GM23248 (cell line): ENCODE measurements at regions not wholly inside any gene's neighbourhood (a gene's known extent, or its start where the extent isn't known, plus 50 kb on each side); places are given as distances from the start of the nearest gene placed in this dataset.
"Not testable (repeated sequence)": the region's sequence is repeated elsewhere in the genome, so short reads cannot be mapped to it uniquely, and the experiment has no call there.

Experiments
- DNase-seq: peaks from one replicate; pipeline ENCODE4 v3.0.0-alpha.2; 2015
- H2AFZ ChIP-seq: fragments of 200-600 bp; sonication (generic); 2 replicates; pipeline ENCODE4 v1.6.1; 2016; ENCODE audit warnings: antibody characterized with exemption
- H3F3A ChIP-seq: fragments of 200-600 bp; sonication (generic); 2 replicates; pipeline ENCODE4 v1.6.1; 2016; ENCODE audit warnings: mild to moderate bottlenecking, antibody characterized with exemption, mixed run types; ENCODE audit not compliant: insufficient read depth
- H3K27ac ChIP-seq: fragments of 200-600 bp; sonication (generic); 2 replicates; pipeline ENCODE4 v1.5.1; 2016; ENCODE audit warnings: mild to moderate bottlenecking
- H3K27me3 ChIP-seq: fragments of 200-600 bp; sonication (generic); replicated peaks from 2 replicates; pipeline ENCODE4 v1.6.1; 2016; ENCODE audit warnings: mild to moderate bottlenecking; ENCODE audit not compliant: insufficient read depth
- H3K36me3 ChIP-seq: fragments of 200-600 bp; sonication (generic); 2 replicates; pipeline ENCODE4 v1.6.1; 2016; ENCODE audit warnings: low read depth, mild to moderate bottlenecking
- H3K4me1 ChIP-seq: fragments of 200-600 bp; sonication (generic); 2 replicates; pipeline ENCODE4 v1.6.1; 2016; ENCODE audit warnings: mild to moderate bottlenecking; ENCODE audit not compliant: insufficient read depth
- H3K4me2 ChIP-seq: fragments of 200-600 bp; sonication (generic); one replicate; pipeline ENCODE4 v1.6.1; 2016; ENCODE audit warnings: mild to moderate bottlenecking; ENCODE audit not compliant: unreplicated experiment
- H3K4me3 ChIP-seq: fragments of 200-600 bp; sonication (generic); 2 replicates; pipeline ENCODE4 v1.5.1; 2016; ENCODE audit warnings: mild to moderate bottlenecking
- H3K79me2 ChIP-seq: fragments of 200-600 bp; sonication (generic); 2 replicates; pipeline ENCODE4 v1.6.1; 2016; ENCODE audit warnings: mild to moderate bottlenecking; ENCODE audit not compliant: insufficient read depth
- H3K9ac ChIP-seq: fragments of 200-600 bp; sonication (generic); 2 replicates; pipeline ENCODE4 v1.6.1; 2016; ENCODE audit warnings: mild to moderate bottlenecking
- H3K9me2 ChIP-seq: fragments of 200-600 bp; sonication (generic); 2 replicates; pipeline ENCODE4 v1.6.1; 2016; ENCODE audit warnings: mixed run types, mild to moderate bottlenecking, moderate library complexity; ENCODE audit not compliant: insufficient read depth
- H3K9me3 ChIP-seq: fragments of 200-600 bp; sonication (generic); one replicate; pipeline ENCODE4 v1.6.1; 2017; ENCODE audit warnings: low read depth
- H4K20me1 ChIP-seq: fragments of 200-600 bp; sonication (generic); 2 replicates; pipeline ENCODE4 v1.6.0; 2016; ENCODE audit not compliant: insufficient read depth
- EZH2 ChIP-seq: fragments of 200-600 bp; sonication (generic); IDR thresholded peaks from 2 replicates; pipeline ENCODE4 v1.6.1; 2018; ENCODE audit warnings: antibody characterized with exemption, mild to moderate bottlenecking; ENCODE audit not compliant: insufficient read depth, poor library complexity, severe bottlenecking
- EZH2phosphoT487 ChIP-seq: fragments of 200-600 bp; sonication (generic); IDR thresholded peaks from 2 replicates; pipeline ENCODE4 v1.6.1; 2018; ENCODE audit warnings: antibody characterized with exemption, moderate library complexity, mild to moderate bottlenecking, low read depth; ENCODE audit not compliant: insufficient read depth
- WGBS, 2 experiments: methylation state at CpG; one replicate each; pipeline ENCODE4 v1.1.6; 2015 to 2017; ENCODE audit warnings: low lambda C conversion rate in 2 of 2, low coverage in 1 of 2; ENCODE audit errors: missing lambda C conversion rate in 2 of 2; 5-methylcytosine and 5-hydroxymethylcytosine counted together
- in situ Hi-C: fragments of 300-500 bp; cut with MboI; formaldehyde crosslinking; loops from 2 replicates; pipeline ENCODE4 v1.15.0; 2020

- H3K4me2 ChIP-seq = no peak overlapping the region
- in situ Hi-C loops = no loop called here
- no peak overlapping the region for H3K27ac ChIP-seq
- H3K9ac ChIP-seq = no peak overlapping the region
- no peak for DNase-seq
- H2AFZ ChIP-seq = no peak overlapping the region
- H3K9me2 ChIP-seq = no peaks in the 10 kb centered on the region
- TF ChIP-seq EZH2phosphoT487 = no peak
- TF ChIP-seq EZH2 = no peak
- H3K4me1 ChIP-seq = no peaks in the 10 kb centered on the region
- H3K79me2 ChIP-seq = no peaks in the 10 kb centered on the region
- no peaks in the 10 kb centered on the region for H3F3A ChIP-seq
- no peaks in the 10 kb centered on the region for H4K20me1 ChIP-seq
- no peaks in the 10 kb centered on the region for H3K9me3 ChIP-seq
- H3K27me3 ChIP-seq = no peaks in the 10 kb centered on the region
- 25 to 53% methylated on average over 9 to 12 of the region's 12 CpGs for WGBS, 2 experiments
- no peak overlapping the region for H3K4me3 ChIP-seq
- H3K36me3 ChIP-seq = no peaks in the 10 kb centered on the region
Observed at GRCh38 chr12:131413471-131413870, 297.4 kb upstream of the SFSWAP start.

GRCh38 chr12:131414155-131414922, 296.6 kb upstream of the SFSWAP start:
- H3K4me1 ChIP-seq, H2AFZ ChIP-seq, H4K20me1 ChIP-seq: not testable (repeated sequence)

GRCh38 chr12:131415781-131416180, 295.1 kb upstream of the SFSWAP start:
- Histone ChIP-seq H3K27ac (no peak overlapping the region), H3K27me3 (no peaks in the 10 kb centered on the region), H3K4me3 (no peak overlapping the region), H3K36me3 (no peaks in the 10 kb centered on the region), H3K9me2 (no peaks in the 10 kb centered on the region), H3K9me3 (no peaks in the 10 kb centered on the region), H3K9ac (no peak overlapping the region), H2AFZ (no peak overlapping the region), H4K20me1 (no peaks in the 10 kb centered on the region), H3F3A (no peaks in the 10 kb centered on the region), H3K4me2 (no peak overlapping the region), H3K79me2 (no peaks in the 10 kb centered on the region), H3K4me1 (no peaks in the 10 kb centered on the region)
- WGBS, 2 experiments = 58 to 59% methylated on average over 4 of the region's 4 CpGs
- TF ChIP-seq EZH2 = no peak
- TF ChIP-seq EZH2phosphoT487 = no peak
- no peak for DNase-seq
- in situ Hi-C loops = no loop called here

More at GRCh38 chr12:131414155-131414922, 296.6 kb upstream of the SFSWAP start:
- DNase-seq, H3K9ac ChIP-seq, H3K27ac ChIP-seq, H3F3A ChIP-seq, in situ Hi-C loops, H3K4me2 ChIP-seq, H3K4me3 ChIP-seq, H3K36me3 ChIP-seq, H3K27me3 ChIP-seq, H3K79me2 ChIP-seq, H3K9me3 ChIP-seq, H3K9me2 ChIP-seq: not testable (repeated sequence)
- 14 to 28% methylated on average over 8 to 11 of the region's 20 CpGs for WGBS, 2 experiments

GRCh38 chr12:131418121-131418520, 292.8 kb upstream of the SFSWAP start:
- Histone ChIP-seq H3K27me3 (no peaks in the 10 kb centered on the region), H3K9me3 (no peaks in the 10 kb centered on the region), H3K4me2 (no peak overlapping the region), H3K36me3 (no peaks in the 10 kb centered on the region), H2AFZ (no peak overlapping the region), H3F3A (no peaks in the 10 kb centered on the region), H3K27ac (no peak overlapping the region), H3K9me2 (no peaks in the 10 kb centered on the region), H4K20me1 (no peaks in the 10 kb centered on the region), H3K79me2 (no peaks in the 10 kb centered on the region), H3K4me1 (no peaks in the 10 kb centered on the region), H3K4me3 (no peak overlapping the region), H3K9ac (no peak overlapping the region)
- 13 to 18% methylated on average over 8 of the region's 8 CpGs for WGBS, 2 experiments
- in situ Hi-C loops = no loop called here
- peak; percentile 3 for DNase-seq
- TF ChIP-seq EZH2 = no peak

GRCh38 chr12:131418884-131419283, 292.0 kb upstream of the SFSWAP start:
- H3K4me2 ChIP-seq = no peak overlapping the region
- H4K20me1 ChIP-seq = no peaks in the 10 kb centered on the region
- H3K9ac ChIP-seq = no peak overlapping the region
- no peaks in the 10 kb centered on the region for H3K9me3 ChIP-seq
- H3K9me2 ChIP-seq = no peaks in the 10 kb centered on the region
- no peaks in the 10 kb centered on the region for H3K79me2 ChIP-seq
- H3K4me1 ChIP-seq = no peaks in the 10 kb centered on the region
- no peak for DNase-seq
- H3F3A ChIP-seq = no peaks in the 10 kb centered on the region
- in situ Hi-C loops = no loop called here
- no peaks in the 10 kb centered on the region for H3K27me3 ChIP-seq
- H3K27ac ChIP-seq = no peak overlapping the region
- TF ChIP-seq EZH2 = no peak
- TF ChIP-seq EZH2phosphoT487 = no peak
- no peaks in the 10 kb centered on the region for H3K36me3 ChIP-seq
- WGBS, 2 experiments = 15 to 31% methylated on average over 2 of the region's 2 CpGs
- no peak overlapping the region for H2AFZ ChIP-seq
- no peak overlapping the region for H3K4me3 ChIP-seq
